MM.1S (cell line): ENCODE measurements at regions not wholly inside any gene's neighbourhood (a gene's known extent, or its start where the extent isn't known, plus 50 kb on each side); places are given as distances from the start of the nearest gene placed in this dataset.

Experiments used
- DNase-seq: peaks from one replicate; pipeline ENCODE4 v3.0.0-alpha.2; 2015
- H2AFZ ChIP-seq: fragments of 300-600 bp; sonication (generic); 2 replicates; pipeline ENCODE4 v1.6.0; 2016; ENCODE audit warnings: antibody characterized with exemption, low read length
- H3F3A ChIP-seq: fragments of 300-600 bp; sonication (generic); 2 replicates; pipeline ENCODE4 v1.6.1; 2016; ENCODE audit warnings: mild to moderate bottlenecking, antibody characterized with exemption, low read length, moderate library complexity, mixed read lengths; ENCODE audit not compliant: insufficient read depth
- H3K27ac ChIP-seq: fragments of 300-600 bp; sonication (generic); 2 replicates; pipeline ENCODE4 v1.5.1; 2016; ENCODE audit warnings: mild to moderate bottlenecking, low read length
- H3K27me3 ChIP-seq: fragments of 300-600 bp; sonication (generic); replicated peaks from 2 replicates; pipeline ENCODE4 v1.6.0; 2016; ENCODE audit warnings: low read length; ENCODE audit not compliant: insufficient read depth
- H3K36me3 ChIP-seq: fragments of 300-600 bp; sonication (generic); replicated peaks from 2 replicates; pipeline ENCODE4 v1.6.1; 2016; ENCODE audit warnings: mild to moderate bottlenecking, low read length, mixed read lengths; ENCODE audit not compliant: insufficient read depth
- H3K4me1 ChIP-seq: fragments of 300-600 bp; sonication (generic); 2 replicates; pipeline ENCODE4 v1.6.1; 2016; ENCODE audit warnings: low read length, mixed read lengths
- H3K4me2 ChIP-seq: fragments of 300-600 bp; sonication (generic); 2 replicates; pipeline ENCODE4 v1.6.0; 2016; ENCODE audit warnings: low read depth, low read length
- H3K4me3 ChIP-seq: fragments of 300-600 bp; sonication (generic); 2 replicates; pipeline ENCODE4 v1.5.1; 2016; ENCODE audit warnings: low read length, mixed read lengths
- H3K79me2 ChIP-seq: fragments of 300-600 bp; sonication (generic); 2 replicates; pipeline ENCODE4 v1.6.1; 2016; ENCODE audit warnings: mixed run types, low read length, mixed read lengths
- H3K9ac ChIP-seq: fragments of 300-600 bp; sonication (generic); 2 replicates; pipeline ENCODE4 v1.6.1; 2016; ENCODE audit warnings: low read length, mixed read lengths
- H3K9me2 ChIP-seq: fragments of 300-600 bp; sonication (generic); replicated peaks from 2 replicates; pipeline ENCODE4 v1.6.1; 2016; ENCODE audit warnings: mild to moderate bottlenecking, low read length, mixed read lengths; ENCODE audit not compliant: insufficient read depth
- H3K9me3 ChIP-seq: fragments of 300-600 bp; sonication (generic); replicated peaks from 2 replicates; pipeline ENCODE4 v1.6.1; 2016; ENCODE audit warnings: mild to moderate bottlenecking, low read length, mixed read lengths; ENCODE audit not compliant: insufficient read depth
- H4K20me1 ChIP-seq: fragments of 300-600 bp; sonication (generic); 2 replicates; pipeline ENCODE4 v1.6.1; 2016; ENCODE audit warnings: mild to moderate bottlenecking, low read length, moderate library complexity, mixed read lengths; ENCODE audit not compliant: insufficient read depth
- EZH2 ChIP-seq: fragments of 300-600 bp; sonication (generic); optimal IDR thresholded peaks from 2 replicates; pipeline ENCODE3; 2017; ENCODE audit warnings: low read depth, mild to moderate bottlenecking, antibody characterized with exemption, low read length, mixed read lengths
- EZH2phosphoT487 ChIP-seq: fragments of 300-600 bp; sonication (generic); IDR thresholded peaks from 2 replicates; pipeline ENCODE4 v1.6.1; 2018; ENCODE audit warnings: antibody characterized with exemption, low read length
- TF ChIP-seq, protein P1 (sequence below): fragments of 300-600 bp; sonication (generic); IDR thresholded peaks from 2 replicates; pipeline ENCODE4 v1.5.1; 2016; ENCODE audit warnings: antibody characterized with exemption, low read length, mixed read lengths

DNA sequence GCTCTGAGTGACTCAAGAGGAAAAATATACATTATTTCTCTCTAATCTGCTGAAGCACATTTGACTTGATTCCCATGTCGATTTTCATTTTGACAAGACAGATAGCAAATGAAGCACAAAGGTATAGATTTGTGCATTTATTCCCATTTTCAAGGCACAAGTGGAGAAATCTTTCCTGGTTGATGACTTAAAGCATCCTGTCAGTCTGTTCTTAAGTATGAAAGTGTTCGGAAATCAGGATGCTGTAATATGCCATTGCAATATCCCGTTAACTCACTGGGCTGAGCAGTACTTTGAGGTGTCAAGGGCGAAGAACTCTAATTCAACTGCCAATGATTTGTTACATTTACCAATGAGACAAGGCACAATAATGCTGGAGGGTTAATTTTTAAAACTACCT is 185.2 kb upstream of the LRP1B start:
- Histone ChIP-seq H2AFZ (no peak overlapping the region), H3K9me3 (no peaks in the 10 kb centered on the region), H4K20me1 (no peaks in the 10 kb centered on the region), H3K36me3 (no peaks in the 10 kb centered on the region), H3K79me2 (no peaks in the 10 kb centered on the region), H3K9me2 (no peaks in the 10 kb centered on the region), H3K4me2 (no peak overlapping the region), H3K4me1 (no peaks in the 10 kb centered on the region), H3K27me3 (no peaks in the 10 kb centered on the region), H3K4me3 (no peak overlapping the region), H3K27ac (no peak overlapping the region), H3F3A (no peaks in the 10 kb centered on the region), H3K9ac (no peak overlapping the region)
- no peak for DNase-seq
- no peak for TF ChIP-seq EZH2
- TF ChIP-seq EZH2phosphoT487, result no peak
- TF ChIP-seq, protein P1, sequence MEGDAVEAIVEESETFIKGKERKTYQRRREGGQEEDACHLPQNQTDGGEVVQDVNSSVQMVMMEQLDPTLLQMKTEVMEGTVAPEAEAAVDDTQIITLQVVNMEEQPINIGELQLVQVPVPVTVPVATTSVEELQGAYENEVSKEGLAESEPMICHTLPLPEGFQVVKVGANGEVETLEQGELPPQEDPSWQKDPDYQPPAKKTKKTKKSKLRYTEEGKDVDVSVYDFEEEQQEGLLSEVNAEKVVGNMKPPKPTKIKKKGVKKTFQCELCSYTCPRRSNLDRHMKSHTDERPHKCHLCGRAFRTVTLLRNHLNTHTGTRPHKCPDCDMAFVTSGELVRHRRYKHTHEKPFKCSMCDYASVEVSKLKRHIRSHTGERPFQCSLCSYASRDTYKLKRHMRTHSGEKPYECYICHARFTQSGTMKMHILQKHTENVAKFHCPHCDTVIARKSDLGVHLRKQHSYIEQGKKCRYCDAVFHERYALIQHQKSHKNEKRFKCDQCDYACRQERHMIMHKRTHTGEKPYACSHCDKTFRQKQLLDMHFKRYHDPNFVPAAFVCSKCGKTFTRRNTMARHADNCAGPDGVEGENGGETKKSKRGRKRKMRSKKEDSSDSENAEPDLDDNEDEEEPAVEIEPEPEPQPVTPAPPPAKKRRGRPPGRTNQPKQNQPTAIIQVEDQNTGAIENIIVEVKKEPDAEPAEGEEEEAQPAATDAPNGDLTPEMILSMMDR, result no peak

DNA sequence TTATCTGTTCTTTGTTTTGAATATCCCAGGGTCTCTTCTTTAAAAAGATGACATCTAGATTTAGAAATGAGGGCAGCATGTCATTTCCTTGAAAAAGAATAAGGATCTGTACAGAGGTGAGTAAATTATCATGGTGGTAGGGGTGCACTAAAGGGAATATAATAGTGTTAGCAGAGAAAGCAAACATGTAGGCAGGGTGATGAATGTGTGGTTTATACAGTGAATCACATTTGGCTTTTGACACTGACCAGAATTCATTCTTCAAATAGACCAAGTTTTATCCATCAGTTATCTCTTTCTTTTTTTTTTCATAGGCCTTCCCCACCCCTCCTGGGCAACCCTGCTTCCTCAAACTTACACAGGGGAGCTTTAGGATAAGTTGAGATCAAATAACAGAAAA is 184.5 kb upstream of the LRP1B start:
- H3K9me3 ChIP-seq, result no peaks in the 10 kb centered on the region
- H3K4me1 ChIP-seq, result no peaks in the 10 kb centered on the region
- no peaks in the 10 kb centered on the region for H3K79me2 ChIP-seq
- no peak overlapping the region for H3K9ac ChIP-seq
- no peaks in the 10 kb centered on the region for H3K36me3 ChIP-seq
- TF ChIP-seq, protein P1, result no peak
- TF ChIP-seq EZH2phosphoT487, result no peak
- no peak for TF ChIP-seq EZH2
- DNase-seq, result no peak
- H3K4me2 ChIP-seq, result no peak overlapping the region
- H3K9me2 ChIP-seq, result no peaks in the 10 kb centered on the region
- H4K20me1 ChIP-seq, result no peaks in the 10 kb centered on the region
- no peak overlapping the region for H3K27ac ChIP-seq
- no peaks in the 10 kb centered on the region for H3K27me3 ChIP-seq
- no peaks in the 10 kb centered on the region for H3F3A ChIP-seq
- H2AFZ ChIP-seq, result no peak overlapping the region
- no peak overlapping the region for H3K4me3 ChIP-seq

DNA sequence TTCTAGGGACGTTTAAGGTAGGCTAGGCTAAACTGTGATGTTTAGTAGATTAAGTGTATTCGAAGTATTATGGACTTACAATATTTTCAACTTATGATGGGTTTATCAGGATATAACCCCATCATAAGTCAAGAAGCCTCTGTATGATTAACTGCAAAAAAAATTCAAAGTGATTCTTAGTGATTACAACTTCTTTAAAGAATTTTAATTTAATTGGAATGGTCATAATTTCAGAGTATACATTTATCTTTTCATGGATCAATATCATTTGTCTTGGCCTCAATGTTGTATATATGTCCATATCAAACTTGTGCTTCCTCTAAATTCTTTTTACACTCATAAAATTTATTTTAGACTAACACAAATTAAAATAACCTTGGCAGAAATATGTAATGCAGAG is 183.3 kb upstream of the LRP1B start:
- Histone ChIP-seq H3K27ac (no peak overlapping the region), H2AFZ (no peak overlapping the region), H3K27me3 (no peaks in the 10 kb centered on the region), H3F3A (no peaks in the 10 kb centered on the region), H3K4me2 (no peak overlapping the region), H3K36me3 (no peaks in the 10 kb centered on the region), H3K9ac (no peak overlapping the region), H4K20me1 (no peaks in the 10 kb centered on the region), H3K4me1 (no peaks in the 10 kb centered on the region), H3K79me2 (no peaks in the 10 kb centered on the region), H3K9me3 (no peaks in the 10 kb centered on the region), H3K9me2 (no peaks in the 10 kb centered on the region), H3K4me3 (no peak overlapping the region)
- DNase-seq, result no peak
- TF ChIP-seq, protein P1, result no peak
- no peak for TF ChIP-seq EZH2phosphoT487
